Glutamatergic neuron (in vitro differentiated cells): ENCODE measurements at regions not wholly inside any gene's neighbourhood (a gene's known extent, or its start where the extent isn't known, plus 50 kb on each side); places are given as distances from the start of the nearest gene placed in this dataset.

Experiments
- DNase-seq: peaks from one replicate; pipeline ENCODE4 v3.0.0; 2022
- H3K27ac Mint-ChIP-seq: one replicate; pipeline ENCODE4 v1.8.0; 2020; ENCODE audit warnings: mild to moderate bottlenecking, mixed read lengths, inconsistent platforms; ENCODE audit not compliant: unreplicated experiment
- H3K27me3 Mint-ChIP-seq: one replicate; pipeline ENCODE4 v1.8.0; 2020; ENCODE audit warnings: mild to moderate bottlenecking, moderate library complexity, mixed read lengths, inconsistent platforms; ENCODE audit not compliant: unreplicated experiment
- H3K36me3 Mint-ChIP-seq: one replicate; pipeline ENCODE4 v1.8.0; 2020; ENCODE audit warnings: mild to moderate bottlenecking, mixed read lengths, inconsistent platforms; ENCODE audit not compliant: unreplicated experiment
- H3K4me1 Mint-ChIP-seq: one replicate; pipeline ENCODE4 v1.8.0; 2020; ENCODE audit warnings: mild to moderate bottlenecking, low read depth, mixed read lengths, inconsistent platforms; ENCODE audit not compliant: unreplicated experiment
- H3K4me3 Mint-ChIP-seq: one replicate; pipeline ENCODE4 v1.8.0; 2020; ENCODE audit warnings: mild to moderate bottlenecking, mixed read lengths, inconsistent platforms; ENCODE audit not compliant: unreplicated experiment
- H3K9me3 Mint-ChIP-seq: one replicate; pipeline ENCODE4 v1.8.0; 2020; ENCODE audit warnings: mild to moderate bottlenecking, moderate library complexity, mixed read lengths, inconsistent platforms; ENCODE audit not compliant: unreplicated experiment
- CTCF ChIP-seq: fragments of 200-600 bp; sonication (generic); IDR thresholded peaks from one replicate; pipeline ENCODE4 v1.5.0; 2021; ENCODE audit not compliant: partially characterized antibody, unreplicated experiment

- no peak overlapping the region for H3K4me3 Mint-ChIP-seq
Observed at GRCh38 chr19:30790056-30790680, 418.0 kb downstream of the ZNF536 start.

GRCh38 chr19:30788105-30788765 lies 416.1 kb downstream of the ZNF536 start:
- H3K4me3 Mint-ChIP-seq = no peak overlapping the region
- no peak for DNase-seq

More at GRCh38 chr19:30790056-30790680, 418.0 kb downstream of the ZNF536 start:
- no peak for DNase-seq
- Mint-ChIP-seq H3K27ac (no peak overlapping the region), H3K36me3 (no peaks in the 10 kb centered on the region), H3K4me1 (peaks cover 2% of the 10 kb centered on the region), H3K27me3 (peaks cover 1% of the 10 kb centered on the region), H3K9me3 (peaks cover 1% of the 10 kb centered on the region)
- no peak for TF ChIP-seq CTCF

GRCh38 chr19:30785458-30786137 lies 413.4 kb downstream of the ZNF536 start:
- H3K27ac Mint-ChIP-seq = no peak overlapping the region
- H3K27me3 Mint-ChIP-seq = peaks cover 3% of the 10 kb centered on the region
- peaks cover 2% of the 10 kb centered on the region for H3K4me1 Mint-ChIP-seq
- no peak for DNase-seq
- H3K4me3 Mint-ChIP-seq = no peak overlapping the region
- TF ChIP-seq CTCF = no peak
- H3K36me3 Mint-ChIP-seq = no peaks in the 10 kb centered on the region
- no peaks in the 10 kb centered on the region for H3K9me3 Mint-ChIP-seq

More at GRCh38 chr19:30788105-30788765, 416.1 kb downstream of the ZNF536 start:
- no peak overlapping the region for H3K27ac Mint-ChIP-seq
- no peak for TF ChIP-seq CTCF
- peaks cover 2% of the 10 kb centered on the region for H3K4me1 Mint-ChIP-seq
- H3K27me3 Mint-ChIP-seq = peaks cover 3% of the 10 kb centered on the region
- no peaks in the 10 kb centered on the region for H3K9me3 Mint-ChIP-seq
- H3K36me3 Mint-ChIP-seq = no peaks in the 10 kb centered on the region

- peak; percentile 60 for TF ChIP-seq CTCF
- no peak overlapping the region for H3K4me3 Mint-ChIP-seq
- no peak overlapping the region for H3K27ac Mint-ChIP-seq
- DNase-seq = peak; percentile 67
- no peaks in the 10 kb centered on the region for H3K36me3 Mint-ChIP-seq
- H3K9me3 Mint-ChIP-seq = no peaks in the 10 kb centered on the region
- H3K4me1 Mint-ChIP-seq = peaks cover 2% of the 10 kb centered on the region
- H3K27me3 Mint-ChIP-seq = peaks cover 3% of the 10 kb centered on the region
Observed at GRCh38 chr19:30784850-30785457, 412.8 kb downstream of the ZNF536 start.
